ENCODE measurements at regions not wholly inside any gene's neighbourhood (a gene's known extent, or its start where the extent isn't known, plus 50 kb on each side); places are given as distances from the start of the nearest gene placed in this dataset.

- no peak for TF ChIP-seq POLR2A (IDR thresholded peaks at IDR 0.05; ENCODE audit: low read length)
- no peak for TF ChIP-seq GATA1 (IDR thresholded peaks at IDR 0.05; ENCODE audit: low read depth, low read length)
Observed at GRCh38 chr2:198664321-198664720, 793.4 kb downstream of the SATB2 start.
